ENCODE measurements at regions not wholly inside any gene's neighbourhood (a gene's known extent, or its start where the extent isn't known, plus 50 kb on each side); places are given as distances from the start of the nearest gene placed in this dataset.

DNA sequence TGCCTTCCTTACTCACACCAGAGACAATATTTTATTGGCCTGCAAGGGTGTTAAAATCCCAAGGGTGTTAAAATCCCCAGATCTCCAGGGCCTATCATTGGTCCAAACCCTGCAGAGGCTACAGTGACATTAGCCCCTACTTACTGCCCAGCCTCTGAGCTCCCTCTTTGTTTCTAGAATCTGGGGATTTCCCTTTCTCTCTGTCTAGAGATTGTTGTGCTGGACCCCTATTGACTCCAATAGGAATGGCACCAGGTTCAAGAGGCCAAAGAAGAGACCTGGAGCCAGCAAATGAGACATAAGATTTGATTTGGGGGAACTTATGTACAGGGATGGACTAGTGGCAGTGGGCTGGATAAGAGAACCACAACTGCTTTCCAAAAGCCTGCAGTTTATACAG lies 53.3 kb upstream of the ZBED3 start:
- TF ChIP-seq CTCF (IDR thresholded peaks at IDR 0.05): no peak
- no peak for TF ChIP-seq POLR2A (IDR thresholded peaks at IDR 0.05)
